BJ (cell line): ENCODE measurements at regions not wholly inside any gene's neighbourhood (a gene's known extent, or its start where the extent isn't known, plus 50 kb on each side); places are given as distances from the start of the nearest gene placed in this dataset.
"Not testable (repeated sequence)": the region's sequence is repeated elsewhere in the genome, so short reads cannot be mapped to it uniquely, and the experiment has no call there.

Experiments used
- CTCF ChIA-PET: fragments of 350-600 bp; formaldehyde crosslinking; extraction: SDS; loops from one replicate; lab custom pipeline; 2021; ENCODE audit warnings: antibody characterized with exemption, inconsistent platforms; lab: Yijun Ruan, JAX
- POLR2A ChIA-PET: fragments of 300-600 bp; sonication (Branson Sonifier 250); formaldehyde crosslinking; extraction: SDS; loops from one replicate; lab custom pipeline; 2021; ENCODE audit warnings: antibody characterized with exemption; lab: Charles Lee
- DNase-seq: peaks from one replicate; pipeline ENCODE4 v3.0.0-alpha.2; 2011; ENCODE audit warnings: low read depth
- H3K27me3 ChIP-seq: 2 replicates; pipeline ENCODE4 v1.6.0; 2011; ENCODE audit warnings: low read length; ENCODE audit not compliant: control insufficient read depth, insufficient read depth
- H3K36me3 ChIP-seq: 2 replicates; pipeline ENCODE4 v1.5.1; 2011; ENCODE audit warnings: low read length; ENCODE audit not compliant: control insufficient read depth, insufficient read depth
- H3K4me3 ChIP-seq: 2 replicates; pipeline ENCODE4 v1.5.1; 2011; ENCODE audit warnings: low read depth, mild to moderate bottlenecking, control low read depth, low read length
- TF ChIP-seq, protein P1 (sequence below): IDR thresholded peaks from 2 replicates; pipeline ENCODE4 v1.5.1; 2011; ENCODE audit warnings: low read depth, mild to moderate bottlenecking, control low read depth, inconsistent platforms, low read length, moderate library complexity; ENCODE audit not compliant: insufficient read depth

- no peak overlapping the region for H3K4me3 ChIP-seq
- H3K27me3 ChIP-seq = no peaks in the 10 kb centered on the region
- TF ChIP-seq, protein P1, sequence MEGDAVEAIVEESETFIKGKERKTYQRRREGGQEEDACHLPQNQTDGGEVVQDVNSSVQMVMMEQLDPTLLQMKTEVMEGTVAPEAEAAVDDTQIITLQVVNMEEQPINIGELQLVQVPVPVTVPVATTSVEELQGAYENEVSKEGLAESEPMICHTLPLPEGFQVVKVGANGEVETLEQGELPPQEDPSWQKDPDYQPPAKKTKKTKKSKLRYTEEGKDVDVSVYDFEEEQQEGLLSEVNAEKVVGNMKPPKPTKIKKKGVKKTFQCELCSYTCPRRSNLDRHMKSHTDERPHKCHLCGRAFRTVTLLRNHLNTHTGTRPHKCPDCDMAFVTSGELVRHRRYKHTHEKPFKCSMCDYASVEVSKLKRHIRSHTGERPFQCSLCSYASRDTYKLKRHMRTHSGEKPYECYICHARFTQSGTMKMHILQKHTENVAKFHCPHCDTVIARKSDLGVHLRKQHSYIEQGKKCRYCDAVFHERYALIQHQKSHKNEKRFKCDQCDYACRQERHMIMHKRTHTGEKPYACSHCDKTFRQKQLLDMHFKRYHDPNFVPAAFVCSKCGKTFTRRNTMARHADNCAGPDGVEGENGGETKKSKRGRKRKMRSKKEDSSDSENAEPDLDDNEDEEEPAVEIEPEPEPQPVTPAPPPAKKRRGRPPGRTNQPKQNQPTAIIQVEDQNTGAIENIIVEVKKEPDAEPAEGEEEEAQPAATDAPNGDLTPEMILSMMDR = no peak
- no peak for DNase-seq
- CTCF ChIA-PET = no interaction called here
- POLR2A ChIA-PET = no interaction called here
- no peaks in the 10 kb centered on the region for H3K36me3 ChIP-seq
Measured at GRCh38 chrX:74065831-74066390, 213.4 kb upstream of the XIST start.

GRCh38 chrX:74063426-74064155 is 211.1 kb upstream of the XIST start:
- H3K36me3 ChIP-seq = no peaks in the 10 kb centered on the region
- no peaks in the 10 kb centered on the region for H3K27me3 ChIP-seq
- no peak overlapping the region for H3K4me3 ChIP-seq
- POLR2A ChIA-PET = no interaction called here
- CTCF ChIA-PET = no interaction called here
- TF ChIP-seq, protein P1 = no peak
- DNase-seq = no peak

DNA sequence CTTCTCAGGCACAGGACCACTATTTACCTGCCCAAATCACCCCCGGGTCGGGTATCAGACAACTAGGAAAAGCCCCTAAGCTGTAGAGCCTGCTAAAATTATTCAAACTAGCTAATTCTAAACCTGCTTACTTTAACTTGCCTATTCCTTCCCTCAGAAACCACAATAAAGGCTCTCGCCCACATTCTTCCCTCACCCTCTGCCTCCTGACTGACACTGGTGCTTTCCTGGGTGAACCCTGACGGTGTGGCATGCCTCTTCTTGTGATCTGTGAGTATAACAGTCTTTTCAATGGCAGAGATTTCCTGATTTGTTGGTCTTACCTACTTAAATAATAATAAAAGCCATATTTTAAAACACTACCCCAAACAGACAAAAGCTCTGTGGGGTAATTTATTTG is 209.4 kb upstream of the XIST start:
- H3K4me3 ChIP-seq = no peak overlapping the region
- POLR2A ChIA-PET = no interaction called here
- TF ChIP-seq, protein P1 = no peak
- H3K27me3 ChIP-seq = no peaks in the 10 kb centered on the region
- CTCF ChIA-PET = no interaction called here
- no peak for DNase-seq
- H3K36me3 ChIP-seq = no peaks in the 10 kb centered on the region

GRCh38 chrX:74049126-74049525 is 196.6 kb upstream of the XIST start:
- Histone ChIP-seq H3K36me3 (no peaks in the 10 kb centered on the region), H3K27me3 (no peaks in the 10 kb centered on the region), H3K4me3 (no peak overlapping the region)
- ChIA-PET CTCF (interaction anchor here (0.6 kb wide), 1 partner anchor 342 kb away, joined by 3 read pairs; no protein-coding TSS in a partner anchor), POLR2A (no interaction called here)
- TF ChIP-seq, protein P1 = no peak
- DNase-seq = no peak

GRCh38 chrX:74034066-74034465 is 181.6 kb upstream of the XIST start:
- POLR2A ChIA-PET, DNase-seq, H3K4me3 ChIP-seq, CTCF ChIA-PET, H3K36me3 ChIP-seq, H3K27me3 ChIP-seq: not testable (repeated sequence)

DNA sequence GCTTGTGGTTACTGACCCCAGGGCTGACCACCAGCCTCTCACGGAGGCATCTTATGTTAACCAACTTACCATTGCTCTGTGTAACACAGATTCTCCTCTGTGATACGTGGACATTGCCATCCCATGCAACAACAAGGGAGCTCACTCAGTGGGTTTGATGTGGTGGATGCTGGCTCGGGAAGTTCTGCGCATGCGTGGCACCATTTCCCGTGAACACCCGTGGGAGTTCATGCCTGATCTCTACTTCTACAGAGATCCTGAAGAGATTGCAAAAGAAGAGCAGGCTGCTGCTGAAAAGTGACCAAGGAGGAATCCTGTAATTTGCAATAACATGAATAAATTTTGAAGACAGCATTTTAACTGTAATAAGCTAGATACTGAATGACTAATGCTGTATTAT is 179.0 kb upstream of the XIST start:
- H3K4me3 ChIP-seq, H3K36me3 ChIP-seq, DNase-seq, POLR2A ChIA-PET, CTCF ChIA-PET, H3K27me3 ChIP-seq: not testable (repeated sequence)

DNA sequence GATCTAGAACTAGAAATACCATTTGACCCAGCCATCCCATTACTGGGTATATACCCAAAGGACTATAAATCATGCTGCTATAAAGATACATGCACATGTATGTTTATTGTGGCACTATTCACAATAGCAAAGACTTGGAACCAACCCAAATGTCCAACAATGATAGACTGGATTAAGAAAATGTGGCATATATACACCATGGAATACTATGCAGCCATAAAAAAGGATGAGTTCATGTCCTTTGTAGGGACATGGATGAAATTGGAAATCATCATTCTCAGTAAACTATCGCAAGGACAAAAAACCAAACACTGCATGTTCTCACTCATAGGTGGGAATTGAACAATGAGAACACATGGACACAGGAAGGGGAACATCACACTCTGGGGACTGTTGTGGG is 178.3 kb upstream of the XIST start:
- H3K36me3 ChIP-seq, CTCF ChIA-PET, POLR2A ChIA-PET: not testable (repeated sequence)

DNA sequence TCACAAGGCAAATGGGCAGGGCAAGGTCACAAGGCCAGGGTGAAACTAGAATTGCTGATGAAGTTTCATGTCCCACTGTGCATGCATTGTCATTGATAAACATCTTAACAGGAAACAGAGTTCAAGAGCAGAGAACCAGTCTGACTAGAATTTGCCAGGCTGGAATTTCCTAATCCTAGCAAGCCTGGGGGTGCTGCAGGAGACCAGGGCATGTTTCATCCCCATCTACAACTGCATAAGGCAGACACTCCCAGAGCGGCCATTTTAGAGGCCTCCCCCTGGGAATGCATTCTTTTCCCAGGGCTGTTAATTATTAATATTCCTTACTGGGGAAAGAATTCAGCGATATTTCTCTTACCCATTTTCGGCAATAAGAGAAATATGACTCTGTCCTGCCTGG is 172.6 kb upstream of the XIST start:
- H3K4me3 ChIP-seq, H3K27me3 ChIP-seq, DNase-seq, H3K36me3 ChIP-seq, CTCF ChIA-PET, POLR2A ChIA-PET: not testable (repeated sequence)

More for the DNA sequence above, 178.3 kb upstream of the XIST start:
- H3K27me3 ChIP-seq, DNase-seq, H3K4me3 ChIP-seq: not testable (repeated sequence)
